Urothelium cell line (cell line): ENCODE measurements at regions not wholly inside any gene's neighbourhood (a gene's known extent, or its start where the extent isn't known, plus 50 kb on each side); places are given as distances from the start of the nearest gene placed in this dataset.
A peak's percentile ranks its signal among the peaks of the same experiment; 100 is the strongest.

Source experiments
- DNase-seq: peaks from one replicate; pipeline ENCODE4 v3.0.0; 2011; ENCODE audit warnings: low spot score, mixed read lengths
- FAIRE-seq: peaks from 2 replicates; lab custom pipeline; 2011; peaks lifted over from hg19 to GRCh38; lab: Jason Lieb, UNC

GRCh38 chr20:22333885-22334545 is 250.4 kb downstream of the FOXA2 start:
- peak; percentile 82 for DNase-seq

DNA sequence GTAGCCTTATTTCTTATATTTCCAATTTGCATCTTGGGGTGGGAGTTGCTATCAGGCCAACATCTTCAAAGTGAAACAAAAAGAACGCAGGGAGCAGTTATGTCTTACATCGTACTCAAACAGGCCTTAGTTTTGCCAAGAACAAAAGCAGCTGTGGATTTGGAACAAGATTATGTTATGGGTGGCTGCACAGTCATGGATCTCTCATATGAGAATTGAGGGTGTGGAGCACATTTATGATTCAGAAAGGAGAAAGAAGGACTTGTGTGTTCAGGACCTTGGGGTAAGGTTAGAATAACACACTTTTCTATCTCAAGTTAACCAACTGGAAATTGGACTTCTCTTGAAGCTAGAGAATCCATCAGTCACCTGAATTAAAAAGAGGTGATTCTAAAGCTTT is 259.9 kb downstream of the FOXA2 start:
- DNase-seq = no peak
- no peak for FAIRE-seq

More at GRCh38 chr20:22333885-22334545, 250.4 kb downstream of the FOXA2 start:
- FAIRE-seq = no peak

GRCh38 chr20:22322513-22322912 is 261.9 kb downstream of the FOXA2 start:
- FAIRE-seq (no peak), DNase-seq (no peak)

DNA sequence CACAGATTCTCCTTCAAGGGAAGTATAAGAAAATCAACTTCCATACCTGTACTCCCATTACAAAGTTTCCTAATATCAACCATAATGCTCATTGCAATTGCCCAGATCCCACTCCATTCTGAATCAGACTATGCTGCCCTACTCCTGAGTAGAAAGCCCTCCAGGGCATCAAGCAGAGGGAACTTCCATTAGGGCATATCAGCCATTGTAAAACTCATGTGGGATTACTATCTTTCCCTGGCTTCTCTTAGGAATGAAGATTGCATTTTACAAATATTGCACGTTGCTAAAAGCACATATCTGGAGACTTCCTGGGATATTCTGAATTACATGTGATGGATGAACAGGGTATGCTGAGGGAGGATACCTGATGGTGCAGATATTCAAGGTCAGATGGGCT is 263.2 kb downstream of the FOXA2 start:
- FAIRE-seq (no peak), DNase-seq (no peak)

GRCh38 chr20:22320245-22320915 is 264.0 kb downstream of the FOXA2 start:
- no peak for DNase-seq
- FAIRE-seq = no peak

GRCh38 chr20:22315771-22316170 is 268.6 kb downstream of the FOXA2 start:
- no peak for DNase-seq
- FAIRE-seq = no peak

DNA sequence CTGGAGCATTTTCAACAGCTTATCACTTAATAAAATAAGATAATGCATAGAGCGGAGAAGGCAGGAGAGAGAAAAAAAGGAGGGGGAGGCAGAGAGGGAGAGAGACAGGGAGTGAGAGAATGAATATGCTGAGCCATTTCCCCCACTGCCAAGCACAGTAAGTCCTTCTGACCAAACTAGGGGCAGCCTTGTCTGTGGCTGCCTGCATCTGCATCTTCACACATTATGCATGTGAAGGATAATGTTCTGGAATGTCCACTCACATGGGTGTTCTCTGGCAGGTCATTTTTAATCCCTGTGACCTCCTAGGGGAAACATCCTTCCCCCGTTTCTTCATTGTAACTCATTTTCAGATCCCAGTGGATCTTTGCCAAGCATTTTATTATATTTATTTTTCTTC is 269.3 kb downstream of the FOXA2 start:
- DNase-seq = no peak
- no peak for FAIRE-seq

DNA sequence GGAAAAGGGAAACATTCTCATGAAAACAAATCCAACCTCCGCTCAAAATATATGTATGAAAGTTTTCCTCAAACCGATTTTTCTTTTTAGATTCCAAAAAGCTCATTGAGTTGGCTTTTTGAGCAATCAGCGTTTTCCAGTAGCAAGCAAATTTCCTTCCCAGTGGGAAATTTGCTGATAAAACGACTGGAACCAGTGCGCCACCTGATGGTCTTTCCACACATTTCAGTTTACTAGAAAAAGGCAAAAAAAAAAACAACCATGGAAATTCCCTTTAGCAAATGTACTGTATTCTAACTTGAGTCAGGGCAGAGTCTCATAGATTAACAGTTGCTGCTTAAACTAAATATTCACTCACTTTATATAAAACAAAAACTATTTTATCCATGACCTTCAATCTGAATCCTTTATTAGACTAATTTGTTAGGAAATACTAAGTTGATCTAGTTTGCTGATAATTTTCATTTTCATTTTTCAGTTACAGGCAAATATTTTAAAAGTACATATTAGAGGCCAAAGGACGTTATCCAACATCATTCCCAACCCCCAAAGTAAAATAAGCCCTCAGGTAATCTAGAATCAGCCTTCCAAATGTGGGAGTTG is 271.5 kb downstream of the FOXA2 start:
- FAIRE-seq = no peak
- peak; percentile 43 for DNase-seq

DNA sequence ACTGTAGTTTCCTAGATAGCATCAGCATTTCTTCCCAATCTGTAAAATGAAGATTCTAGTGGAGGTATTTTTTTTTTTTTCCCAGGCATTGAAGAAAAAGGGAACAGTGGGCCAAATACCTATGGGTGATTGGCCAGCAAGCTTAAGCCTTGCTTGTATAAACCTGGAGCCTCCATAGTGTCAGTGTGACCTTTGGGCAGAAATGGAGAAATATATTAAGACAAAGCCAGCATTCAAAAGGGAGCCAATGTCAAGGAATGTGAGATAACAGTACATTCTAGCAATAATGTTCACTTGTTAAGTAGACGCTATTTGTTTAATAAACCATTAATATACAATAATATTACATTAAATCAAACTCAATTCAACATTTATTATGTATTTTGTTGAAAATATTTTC is 275.4 kb downstream of the FOXA2 start:
- DNase-seq (no peak), FAIRE-seq (no peak)

DNA sequence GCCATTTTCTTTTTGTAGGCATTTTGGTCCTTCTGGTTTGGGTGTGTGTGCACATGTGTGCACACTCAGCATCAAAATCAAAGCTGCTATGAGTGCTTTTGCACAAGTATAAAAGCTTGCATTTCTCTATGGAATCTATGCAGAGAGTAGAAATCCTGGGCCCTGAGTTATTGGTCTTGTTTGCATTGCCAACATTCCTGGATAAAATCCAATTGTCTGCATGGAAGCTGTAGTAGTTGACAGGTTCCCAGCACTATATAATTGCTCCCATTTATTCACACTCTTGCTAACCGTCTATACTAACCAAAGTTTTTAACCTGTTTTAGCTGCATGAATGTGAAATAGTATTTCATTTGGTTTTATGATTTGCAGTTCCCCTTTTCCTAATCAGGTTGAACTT is 277.0 kb downstream of the FOXA2 start:
- FAIRE-seq = no peak

DNA sequence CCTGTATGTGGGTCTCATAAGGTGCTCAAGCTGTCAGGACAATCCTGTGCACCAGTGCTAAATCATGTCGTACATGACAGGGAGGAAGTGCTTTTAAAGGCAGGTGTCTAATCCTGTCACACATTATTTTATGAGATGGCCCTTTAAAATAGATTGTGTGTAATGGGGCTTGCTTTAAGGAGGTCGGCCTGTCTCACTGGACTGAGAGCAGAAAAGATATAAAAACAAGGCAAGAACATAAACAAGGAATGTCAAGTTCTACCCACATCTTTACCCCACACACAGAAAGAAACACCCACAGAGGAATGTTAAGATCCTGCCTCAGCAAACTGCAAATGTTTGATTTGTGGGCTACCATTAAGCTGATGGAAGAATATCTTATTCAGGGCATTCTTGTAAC is 279.0 kb downstream of the FOXA2 start:
- no peak for DNase-seq
- no peak for FAIRE-seq

More for the DNA sequence above, 277.0 kb downstream of the FOXA2 start:
- no peak for DNase-seq

- DNase-seq (peak; percentile 21), FAIRE-seq (no peak)
These were observed 280.8 kb downstream of the FOXA2 start for GRCh38 chr20:22303523-22303922.

GRCh38 chr20:22302039-22302438 is 282.3 kb downstream of the FOXA2 start:
- FAIRE-seq (peak; percentile 9), DNase-seq (no peak)

GRCh38 chr20:22293886-22294285 is 290.5 kb downstream of the FOXA2 start:
- no peak for DNase-seq

GRCh38 chr20:22289442-22289841 is 294.9 kb downstream of the FOXA2 start:
- no peak for DNase-seq
- no peak for FAIRE-seq

More at GRCh38 chr20:22293886-22294285, 290.5 kb downstream of the FOXA2 start:
- FAIRE-seq = no peak

DNA sequence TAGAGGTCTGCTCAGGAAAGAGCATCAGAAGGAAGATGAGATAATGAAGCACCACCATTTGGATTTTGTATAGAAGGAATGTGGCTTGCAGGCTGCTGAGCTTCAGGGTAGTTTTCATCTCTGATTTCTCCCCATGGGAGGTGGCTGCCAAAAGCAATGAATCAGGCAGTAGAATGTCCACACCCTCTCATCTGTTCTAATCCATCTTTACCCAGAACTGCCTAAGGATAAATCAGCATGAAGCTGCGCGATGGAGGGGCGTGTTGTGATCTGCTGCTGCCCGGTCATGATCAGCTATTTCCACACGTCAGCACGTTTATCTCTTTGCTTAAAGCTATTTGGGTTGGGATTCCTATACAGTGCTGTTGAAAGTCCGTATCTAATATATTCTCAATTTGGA is 295.4 kb downstream of the FOXA2 start:
- FAIRE-seq (no peak), DNase-seq (no peak)

DNA sequence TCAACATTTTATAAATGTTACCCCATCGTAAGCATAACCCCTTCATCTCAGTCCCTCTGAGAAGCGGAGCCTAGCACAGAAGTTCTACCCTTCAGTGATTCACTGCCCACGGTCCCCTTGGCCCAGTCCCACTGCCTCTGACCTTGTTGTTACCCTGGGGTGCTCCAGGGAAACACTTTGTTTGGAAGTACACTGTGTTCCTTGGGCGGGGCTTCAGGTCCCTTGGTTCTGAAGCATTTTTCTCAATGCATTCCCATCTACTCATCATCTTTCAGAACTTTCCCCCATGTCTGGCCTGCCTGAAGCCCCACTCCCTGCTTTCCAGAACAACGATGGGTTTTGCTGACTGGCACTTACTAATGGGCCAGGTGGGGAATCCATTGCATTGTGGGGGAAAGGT is 296.2 kb downstream of the FOXA2 start:
- FAIRE-seq = no peak
- DNase-seq = no peak

GRCh38 chr20:22285555-22285954 is 298.8 kb downstream of the FOXA2 start:
- DNase-seq (no peak), FAIRE-seq (no peak)

- no peak for DNase-seq
- no peak for FAIRE-seq
These were observed 301.7 kb downstream of the FOXA2 start for GRCh38 chr20:22282696-22283095.

DNA sequence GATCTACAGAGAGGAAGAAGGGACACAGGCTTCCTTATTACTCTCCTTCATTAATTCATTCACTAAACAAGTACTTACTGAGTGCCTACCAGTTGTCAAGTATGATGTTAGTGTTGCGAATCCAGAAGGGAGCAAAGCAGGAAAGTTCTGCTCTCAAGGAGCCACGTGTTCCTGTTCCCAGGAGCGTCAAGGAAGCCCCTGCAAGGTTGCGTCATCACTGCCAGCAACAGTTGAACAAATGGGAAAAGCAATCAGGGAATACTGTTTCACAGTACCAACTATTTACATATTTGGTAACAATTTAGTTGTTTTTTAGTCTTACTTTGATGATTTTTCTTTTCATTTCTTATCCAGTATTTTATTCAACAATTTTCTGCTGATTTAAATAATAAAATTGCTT is 310.0 kb downstream of the FOXA2 start:
- FAIRE-seq = no peak
- DNase-seq = no peak

DNA sequence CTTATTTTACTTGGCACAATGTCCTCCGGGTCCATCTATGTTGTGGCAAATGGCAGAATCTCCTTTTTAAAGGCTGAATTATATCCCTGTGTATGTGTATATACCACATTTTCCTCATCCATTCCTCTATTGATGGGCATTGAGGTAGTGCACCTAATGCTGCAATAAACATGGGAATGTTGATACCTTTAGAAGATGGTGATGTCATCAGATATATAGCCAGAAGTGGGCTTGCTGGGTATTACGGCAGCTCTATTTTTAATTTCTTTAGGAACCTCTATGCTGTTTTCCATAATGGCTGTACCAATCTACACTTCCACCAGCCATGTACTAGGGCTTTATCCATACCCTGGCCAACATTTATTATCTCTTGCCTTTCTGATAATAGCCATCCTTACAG is 315.7 kb downstream of the FOXA2 start:
- no peak for DNase-seq
- FAIRE-seq = no peak

DNA sequence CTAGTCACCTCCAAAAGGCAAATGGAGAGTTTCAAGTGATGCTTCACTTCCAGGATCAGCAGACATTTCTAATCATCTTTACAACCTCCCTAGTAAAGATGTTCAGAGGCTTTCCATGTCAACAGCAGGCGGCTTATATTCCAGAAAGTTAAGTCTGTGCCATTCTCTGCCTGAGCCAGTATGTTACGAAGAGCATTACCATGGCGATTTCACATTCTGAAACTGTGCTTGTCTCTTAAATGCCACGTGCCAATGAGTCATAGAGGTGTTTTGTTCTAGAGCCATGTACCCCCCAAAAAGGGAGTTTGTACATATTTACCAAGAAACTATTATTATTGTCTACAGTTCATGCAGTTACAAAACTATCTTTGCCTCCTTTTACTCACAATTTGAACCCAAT is 319.5 kb downstream of the FOXA2 start:
- DNase-seq (no peak), FAIRE-seq (no peak)
